ENCODE measurements at regions not wholly inside any gene's neighbourhood (a gene's known extent, or its start where the extent isn't known, plus 50 kb on each side); places are given as distances from the start of the nearest gene placed in this dataset.

- CTCF ChIA-PET = no interaction called here
- Histone ChIP-seq H3K79me2 (ENCODE audit: insufficient read depth, low read length) (no peaks in the 10 kb centered on the region), H4K20me1 (ENCODE audit: insufficient read depth) (no peaks in the 10 kb centered on the region), H3K27me3 (ENCODE audit: insufficient read depth, low read length) (no peaks in the 10 kb centered on the region), H2AFZ (ENCODE audit: low read depth, low read length, poor library complexity, severe bottlenecking) (no peak overlapping the region), H3K9ac (ENCODE audit: low read length) (no peak overlapping the region), H3K4me3 (replicated peaks in 1 of 2; ENCODE audit: low read depth in 1 of 2, low read length in 2 of 2) (no peak overlapping the region), H3K4me1 (ENCODE audit: control insufficient read depth in 1 of 2, insufficient read depth in 2 of 2, low read length in 2 of 2) (no peaks in the 10 kb centered on the region), H3K9me3 (ENCODE audit: control insufficient read depth in 1 of 2, insufficient read depth in 1 of 2, low read depth in 1 of 2, low read length in 2 of 2) (no peaks in the 10 kb centered on the region; a peak in 1 of 4 replicates), H3K27ac (ENCODE audit: low read depth, low read length) (no peak overlapping the region), H3K9me2 (ENCODE audit: insufficient read depth) (no peaks in the 10 kb centered on the region), H3K4me2 (ENCODE audit: low read length) (no peak overlapping the region), H3K36me3 (ENCODE audit: control insufficient read depth in 1 of 2, insufficient read depth in 2 of 2, low read length in 2 of 2) (no peaks in the 10 kb centered on the region)
- DNase-seq (ENCODE audit: low read depth, low spot score) (no peak), ATAC-seq (no peak)
- POLR2A ChIA-PET = no interaction called here
- RAD21 ChIA-PET (ENCODE audit: low non-redundant PET in 1 of 2, low total read pairs in 2 of 2, uncharacterized antibody in 2 of 2, unreplicated experiment in 2 of 2) = no interaction called here
- intact Hi-C loops (cut with micrococcal nuclease) = no loop called here
- TF ChIP-seq ELF1 (IDR thresholded peaks at IDR 0.05; ENCODE audit: borderline replicate concordance, low read depth) = no peak
- no peak for TF ChIP-seq MAX (IDR thresholded peaks at IDR 0.05)
- no TSS peak for BruUV-seq (replicated peaks)
These were observed 1377.2 kb upstream of the MIR17HG start for GRCh38 chr13:89970353-89970709.

GRCh38 chr13:89977203-89977602 lies 1370.3 kb upstream of the MIR17HG start:
- Histone ChIP-seq H3K4me3 (replicated peaks in 1 of 2; ENCODE audit: low read depth in 1 of 2, low read length in 2 of 2) (no peak overlapping the region), H3K9ac (ENCODE audit: low read length) (no peak overlapping the region), H3K4me1 (ENCODE audit: control insufficient read depth in 1 of 2, insufficient read depth in 2 of 2, low read length in 2 of 2) (no peaks in the 10 kb centered on the region), H3K9me2 (ENCODE audit: insufficient read depth) (no peaks in the 10 kb centered on the region), H3K27ac (ENCODE audit: low read depth, low read length) (no peak overlapping the region), H3K36me3 (ENCODE audit: control insufficient read depth in 1 of 2, insufficient read depth in 2 of 2, low read length in 2 of 2) (no peaks in the 10 kb centered on the region), H3K4me2 (ENCODE audit: low read length) (no peak overlapping the region), H4K20me1 (ENCODE audit: insufficient read depth) (no peaks in the 10 kb centered on the region), H3K9me3 (ENCODE audit: control insufficient read depth in 1 of 2, insufficient read depth in 1 of 2, low read depth in 1 of 2, low read length in 2 of 2) (no peaks in the 10 kb centered on the region; a peak in 1 of 4 replicates), H3K79me2 (ENCODE audit: insufficient read depth, low read length) (no peaks in the 10 kb centered on the region), H2AFZ (ENCODE audit: low read depth, low read length, poor library complexity, severe bottlenecking) (no peak overlapping the region), H3K27me3 (ENCODE audit: insufficient read depth, low read length) (no peaks in the 10 kb centered on the region)
- DNase-seq (ENCODE audit: low read depth, low spot score) (no peak), ATAC-seq (no peak)
- CTCF ChIA-PET = no interaction called here
- intact Hi-C loops (cut with micrococcal nuclease) = no loop called here
- RAD21 ChIA-PET (ENCODE audit: low non-redundant PET in 1 of 2, low total read pairs in 2 of 2, uncharacterized antibody in 2 of 2, unreplicated experiment in 2 of 2) = no interaction called here
- no TSS peak for BruUV-seq (replicated peaks)
- POLR2A ChIA-PET = no interaction called here
- TF ChIP-seq YY1 (IDR thresholded peaks at IDR 0.05; ENCODE audit: extremely low read depth, insufficient replicate concordance, low read depth, low read length) = no peak
- no peak for TF ChIP-seq POLR2A (IDR thresholded peaks at IDR 0.05; ENCODE audit: borderline replicate concordance, extremely low read depth, insufficient read depth, insufficient read length)
- TF ChIP-seq CBX3 (IDR thresholded peaks at IDR 0.05; ENCODE audit: low read depth) = no peak
- TF ChIP-seq RAD21 (IDR thresholded peaks at IDR 0.05; ENCODE audit: low read depth) = no peak
- no peak for TF ChIP-seq ZBTB33 (IDR thresholded peaks at IDR 0.05; ENCODE audit: extremely low read depth, insufficient replicate concordance, low read length)
- TF ChIP-seq POLR2AphosphoS5 (IDR thresholded peaks at IDR 0.05; ENCODE audit: low read depth, low read length) = no peak
- TF ChIP-seq ZNF274 (IDR thresholded peaks at IDR 0.05; ENCODE audit: low read depth, low read length) = no peak
- no peak for TF ChIP-seq SRF (IDR thresholded peaks at IDR 0.05; ENCODE audit: low read depth)
- TF ChIP-seq JUND (IDR thresholded peaks at IDR 0.05) = no peak
- no peak for TF ChIP-seq SIN3A (IDR thresholded peaks at IDR 0.05; ENCODE audit: low read depth)
- no peak for TF ChIP-seq EZH2 (IDR thresholded peaks at IDR 0.05)
- no peak for TF ChIP-seq ELF1 (IDR thresholded peaks at IDR 0.05; ENCODE audit: borderline replicate concordance, low read depth)
- no peak for TF ChIP-seq EZH2phosphoT487 (IDR thresholded peaks at IDR 0.05; ENCODE audit: borderline replicate concordance)
- no peak for TF ChIP-seq CTCF (IDR thresholded peaks at IDR 0.05 in 2 of 3, conservative IDR thresholded peaks at IDR 0.05 in 1 of 3; ENCODE audit: borderline replicate concordance in 1 of 3, insufficient read depth in 1 of 3, low read depth in 2 of 3, low read length in 2 of 3)

Measured in HCT116 (cell line).